Adrenal gland (tissue), 9 donors: ENCODE measurements at regions not wholly inside any gene's neighbourhood (a gene's known extent, or its start where the extent isn't known, plus 50 kb on each side); places are given as distances from the start of the nearest gene placed in this dataset.

Source experiments
- DNase-seq, 7 donors: peaks; one replicate each; pipeline ENCODE4 v3.0.0-alpha.2; 2019 to 2020
- H3K27ac ChIP-seq, 5 donors: fragments of 200-600 bp; sonication (generic) in 4 of 5; 1 replicate in 3 of 5; 2 replicates in 2 of 5; pipeline versions ENCODE4 v1.5.1 to v1.8.0; 2016 to 2020; ENCODE audit warnings: mild to moderate bottlenecking in 1 of 5
- H3K27me3 ChIP-seq: fragments of 200-600 bp; 2 replicates; pipeline ENCODE4 v1.8.0; 2021
- H3K36me3 ChIP-seq, 2 donors: fragments of 200-600 bp; replicated peaks in 1 of 2; 1 replicate in 1 of 2; 2 replicates in 1 of 2; pipeline versions ENCODE4 v1.5.1 to v1.8.0; 2018 to 2022
- H3K4me1 ChIP-seq, 2 donors: fragments of 200-600 bp; replicated peaks in 1 of 2; 1 replicate in 1 of 2; 2 replicates in 1 of 2; pipeline versions ENCODE4 v1.5.1 to v1.8.0; 2018 to 2021
- H3K4me3 ChIP-seq, 4 donors: fragments of 200-600 bp; sonication (generic) in 3 of 4; one replicate each; pipeline ENCODE4 v1.5.1; 2016 to 2018
- H3K9me3 ChIP-seq, 3 donors: fragments of 200-600 bp; sonication (generic) in 1 of 3; replicated peaks in 1 of 3; 1 replicate in 2 of 3; 2 replicates in 1 of 3; pipeline versions ENCODE4 v1.5.1 to v1.8.0; 2016 to 2021
- CTCF ChIP-seq, 6 experiments: fragments of 450-650 bp in 4 of 6; fragments of 200-600 bp in 2 of 6; sonication (generic) in 1 of 6; IDR thresholded peaks; 1 replicate in 5 of 6; 2 replicates in 1 of 6; pipeline versions ENCODE4 v1.5.1 to v1.8.0; 2016 to 2021; ENCODE audit warnings: antibody characterized with exemption in 6 of 6, mild to moderate bottlenecking in 2 of 6, moderate library complexity in 1 of 6
- POLR2A ChIP-seq, 2 donors: fragments of 450-650 bp; IDR thresholded peaks; one replicate each; pipeline ENCODE4 v1.6.1; 2017; ENCODE audit warnings: antibody characterized with exemption in 2 of 2, mild to moderate bottlenecking in 2 of 2, moderate library complexity in 1 of 2
- WGBS, 4 donors: extraction: QIAGEN DNeasy Blood & Tissue Kit in 2 of 4; methylation state at CpG; one replicate each; pipeline versions ENCODE4 v1.1.5 to v1.1.7; 2013 to 2017; 5-methylcytosine and 5-hydroxymethylcytosine counted together
- intact Hi-C, 2 donors: fragments of 100-400 bp; cut with DNase I; formaldehyde crosslinking; loops; one replicate each; pipeline versions ENCODE4 v1.14.1 to v1.15.0; 2022 to 2023
- donor health status: healthy with polysubstance abuse.
- donor health status: Bipolar disorder and iron deficiency.
- donor health status: DM: yes; HTN: yes; CAD: no.
- donor health status: DM: no; HTN: no; CAD: no.
- donor health status: DM: no; HTN: no; CAD: no.

DNA sequence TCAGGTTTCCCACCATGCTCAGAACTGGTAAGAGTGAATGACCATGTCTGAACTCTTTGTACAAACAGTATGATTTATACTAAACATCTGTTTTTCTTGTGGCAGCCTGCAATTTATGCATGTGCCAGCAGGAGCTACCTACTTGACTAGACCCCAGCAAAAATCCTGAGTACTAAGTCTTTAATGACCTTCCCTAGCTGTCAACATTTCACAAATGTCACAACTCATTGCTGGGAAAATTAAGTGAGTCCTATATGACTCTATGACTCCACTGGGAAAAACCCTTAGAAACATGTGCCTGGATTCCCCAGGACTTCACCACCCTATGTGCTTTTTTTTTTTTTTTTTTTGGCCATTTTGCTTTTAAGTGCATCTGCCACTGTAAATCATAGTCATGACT lies 1225.8 kb downstream of the SUCLG1 start:
- intact Hi-C loops: no loop called here
- Histone ChIP-seq H3K4me3 (no peak overlapping the region), H3K36me3 (no peaks in the 10 kb centered on the region), H3K9me3 (no peaks in the 10 kb centered on the region), H3K4me1 (no peaks in the 10 kb centered on the region), H3K27me3 (no peaks in the 10 kb centered on the region), H3K27ac (no peak overlapping the region)
- no peak for DNase-seq
- TF ChIP-seq POLR2A (IDR thresholded peaks at IDR 0.05) (no peak), CTCF (IDR thresholded peaks at IDR 0.05) (no peak)

- no peak overlapping the region for H3K27ac ChIP-seq
- no peaks in the 10 kb centered on the region for H3K9me3 ChIP-seq
- 64 to 70% (median 70%) methylated on average over 2 of the region's 2 CpGs for WGBS, 4 donors
- TF ChIP-seq CTCF (IDR thresholded peaks at IDR 0.05) (no peak), POLR2A (IDR thresholded peaks at IDR 0.05) (no peak)
- no peaks in the 10 kb centered on the region for H3K4me1 ChIP-seq
- no peak for DNase-seq
- intact Hi-C loops: no loop called here
- H3K27me3 ChIP-seq: no peaks in the 10 kb centered on the region
- no peaks in the 10 kb centered on the region for H3K36me3 ChIP-seq
- H3K4me3 ChIP-seq: no peak overlapping the region
These were observed 1229.6 kb downstream of the SUCLG1 start for GRCh38 chr2:83229443-83229842.

- H3K36me3 ChIP-seq: no peaks in the 10 kb centered on the region
- H3K27me3 ChIP-seq: no peaks in the 10 kb centered on the region
- H3K4me1 ChIP-seq: no peaks in the 10 kb centered on the region
- TF ChIP-seq CTCF (IDR thresholded peaks at IDR 0.05): no peak
- no peak for TF ChIP-seq POLR2A (IDR thresholded peaks at IDR 0.05)
- H3K4me3 ChIP-seq: no peak overlapping the region
- intact Hi-C loops: no loop called here
- H3K27ac ChIP-seq: no peak overlapping the region
- no peaks in the 10 kb centered on the region for H3K9me3 ChIP-seq
- no peak for DNase-seq
- WGBS, 4 donors: 64 to 72% (median 67%) methylated on average over 5 of the region's 5 CpGs
These were observed 1234.4 kb downstream of the SUCLG1 start for GRCh38 chr2:83224591-83225200.

DNA sequence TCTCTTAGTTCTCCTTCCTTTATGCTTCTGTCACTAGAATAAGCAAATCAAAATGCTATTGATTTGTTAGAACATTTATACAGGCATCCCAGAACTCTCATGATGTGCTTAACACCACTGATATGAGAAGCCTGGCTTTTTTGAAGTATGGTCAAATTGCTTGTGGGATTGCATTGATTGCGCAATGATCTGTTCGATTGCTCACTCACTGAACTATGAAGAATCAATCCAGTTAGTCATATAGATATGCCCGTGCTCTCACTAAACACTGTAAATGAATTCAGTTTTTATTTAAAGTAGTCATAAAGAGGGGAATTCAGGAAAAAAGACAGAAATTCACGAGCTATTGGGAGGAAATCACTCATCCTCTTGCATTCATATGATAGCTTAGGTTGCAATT lies 1237.8 kb downstream of the SUCLG1 start:
- Histone ChIP-seq H3K27ac (no peak overlapping the region), H3K27me3 (no peaks in the 10 kb centered on the region), H3K4me1 (no peaks in the 10 kb centered on the region), H3K9me3 (no peaks in the 10 kb centered on the region), H3K36me3 (no peaks in the 10 kb centered on the region), H3K4me3 (no peak overlapping the region)
- DNase-seq: no peak
- TF ChIP-seq CTCF (IDR thresholded peaks at IDR 0.05): no peak
- no peak for TF ChIP-seq POLR2A (IDR thresholded peaks at IDR 0.05)
- intact Hi-C loops: no loop called here
- WGBS, 4 donors: 74 to 81% (median 78%) methylated on average over 4 of the region's 4 CpGs
